Erythroblast (primary cell): ENCODE measurements at regions not wholly inside any gene's neighbourhood (a gene's known extent, or its start where the extent isn't known, plus 50 kb on each side); places are given as distances from the start of the nearest gene placed in this dataset.

ENCODE experiments used
- GATA1 ChIP-seq: IDR thresholded peaks from 2 replicates; pipeline ENCODE4 v1.6.1; 2011; ENCODE audit warnings: low read depth, mild to moderate bottlenecking, control low read depth, low read length, moderate library complexity
- POLR2A ChIP-seq: IDR thresholded peaks from 2 replicates; pipeline ENCODE4 v1.6.1; 2011; ENCODE audit warnings: mild to moderate bottlenecking, low read length

DNA sequence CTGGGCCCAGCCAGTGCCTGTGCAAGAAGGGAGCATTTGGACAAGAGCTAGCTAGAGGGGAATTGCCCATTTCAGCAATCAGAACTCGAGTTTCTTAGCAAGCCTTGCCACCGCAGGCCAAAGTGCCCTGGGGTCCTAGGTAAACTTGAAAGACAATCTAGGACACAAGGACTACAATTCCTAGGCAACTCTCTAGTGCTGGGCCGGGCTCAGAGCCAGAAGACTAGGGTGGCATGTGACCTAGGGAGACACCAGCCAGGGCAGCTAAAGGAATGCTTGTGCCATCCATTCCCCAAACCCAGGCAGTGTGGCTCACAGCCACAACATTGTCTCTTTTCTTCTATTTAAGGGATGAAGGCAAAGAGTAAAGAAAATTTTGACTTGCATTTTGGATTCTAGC lies 205.0 kb downstream of the BMP4 start:
- TF ChIP-seq POLR2A (no peak), GATA1 (no peak)
